ENCODE measurements at regions not wholly inside any gene's neighbourhood (a gene's known extent, or its start where the extent isn't known, plus 50 kb on each side); places are given as distances from the start of the nearest gene placed in this dataset.
"Not testable (repeated sequence)": the region's sequence is repeated elsewhere in the genome, so short reads cannot be mapped to it uniquely, and the experiment has no call there.

DNA sequence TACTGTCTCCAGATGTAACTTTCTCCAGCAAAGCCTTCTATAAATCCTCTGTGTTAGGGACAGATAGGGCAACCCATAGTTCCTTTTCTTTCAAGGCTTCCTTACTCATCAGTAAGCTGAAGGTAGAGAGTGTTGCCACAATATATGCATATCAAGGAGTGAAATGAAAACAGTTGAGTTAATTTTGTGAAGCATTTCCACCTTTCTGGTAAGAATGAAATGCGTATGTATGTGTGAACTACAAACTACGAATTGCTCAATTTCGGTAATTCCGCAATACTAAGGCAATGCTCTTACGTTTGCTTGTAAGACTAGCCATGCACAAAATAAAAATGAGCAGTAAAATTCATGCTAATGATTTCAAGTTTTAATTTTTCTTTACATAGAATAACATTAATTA is 61.2 kb upstream of the HBS1L start:
- Histone ChIP-seq H3K4me3 (no peak overlapping the region), H3K36me3 (no peaks in the 10 kb centered on the region), H3K27ac (no peak overlapping the region), H3K9me3 (no peaks in the 10 kb centered on the region), H3K4me1 (no peaks in the 10 kb centered on the region), H3K27me3 (no peaks in the 10 kb centered on the region)
- WGBS, 5 donors: 82 to 92% (median 86%) methylated on average over 5 of the region's 5 CpGs
- no peak for DNase-seq
- TF ChIP-seq EP300 (IDR thresholded peaks at IDR 0.05): no peak
- TF ChIP-seq POLR2AphosphoS5 (IDR thresholded peaks at IDR 0.05): no peak
- intact Hi-C loops (cut with DNase I; ENCODE audit: low total_unique reads): no loop called here

GRCh38 chr6:135115411-135115810 is 60.8 kb upstream of the HBS1L start:
- H3K27me3 ChIP-seq: no peaks in the 10 kb centered on the region
- H3K36me3 ChIP-seq: no peaks in the 10 kb centered on the region
- no peaks in the 10 kb centered on the region for H3K9me3 ChIP-seq
- TF ChIP-seq EP300 (IDR thresholded peaks at IDR 0.05) (no peak), POLR2AphosphoS5 (IDR thresholded peaks at IDR 0.05) (no peak), POLR2A (IDR thresholded peaks at IDR 0.05) (no peak)
- TF ChIP-seq, protein P1, sequence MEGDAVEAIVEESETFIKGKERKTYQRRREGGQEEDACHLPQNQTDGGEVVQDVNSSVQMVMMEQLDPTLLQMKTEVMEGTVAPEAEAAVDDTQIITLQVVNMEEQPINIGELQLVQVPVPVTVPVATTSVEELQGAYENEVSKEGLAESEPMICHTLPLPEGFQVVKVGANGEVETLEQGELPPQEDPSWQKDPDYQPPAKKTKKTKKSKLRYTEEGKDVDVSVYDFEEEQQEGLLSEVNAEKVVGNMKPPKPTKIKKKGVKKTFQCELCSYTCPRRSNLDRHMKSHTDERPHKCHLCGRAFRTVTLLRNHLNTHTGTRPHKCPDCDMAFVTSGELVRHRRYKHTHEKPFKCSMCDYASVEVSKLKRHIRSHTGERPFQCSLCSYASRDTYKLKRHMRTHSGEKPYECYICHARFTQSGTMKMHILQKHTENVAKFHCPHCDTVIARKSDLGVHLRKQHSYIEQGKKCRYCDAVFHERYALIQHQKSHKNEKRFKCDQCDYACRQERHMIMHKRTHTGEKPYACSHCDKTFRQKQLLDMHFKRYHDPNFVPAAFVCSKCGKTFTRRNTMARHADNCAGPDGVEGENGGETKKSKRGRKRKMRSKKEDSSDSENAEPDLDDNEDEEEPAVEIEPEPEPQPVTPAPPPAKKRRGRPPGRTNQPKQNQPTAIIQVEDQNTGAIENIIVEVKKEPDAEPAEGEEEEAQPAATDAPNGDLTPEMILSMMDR (IDR thresholded peaks at IDR 0.05): no peak
- no peak overlapping the region for H3K27ac ChIP-seq
- intact Hi-C loops (cut with DNase I; ENCODE audit: low total_unique reads): no loop called here
- 78 to 90% (median 88%) methylated on average over 2 of the region's 2 CpGs for WGBS, 5 donors
- H3K4me3 ChIP-seq: no peak overlapping the region
- no peaks in the 10 kb centered on the region for H3K4me1 ChIP-seq
- no peak for DNase-seq

GRCh38 chr6:135114355-135115145 is 59.9 kb upstream of the HBS1L start:
- intact Hi-C loops (cut with DNase I; ENCODE audit: low total_unique reads): no loop called here
- no peak for TF ChIP-seq POLR2A (IDR thresholded peaks at IDR 0.05)
- TF ChIP-seq, protein P1 (IDR thresholded peaks at IDR 0.05): no peak
- no peaks in the 10 kb centered on the region for H3K4me1 ChIP-seq
- no peaks in the 10 kb centered on the region for H3K9me3 ChIP-seq
- H3K27ac ChIP-seq: no peak overlapping the region
- no peak for DNase-seq
- H3K4me3 ChIP-seq: no peak overlapping the region
- H3K27me3 ChIP-seq: no peaks in the 10 kb centered on the region
- WGBS, 5 donors: 74 to 85% (median 78%) methylated on average over 11 of the region's 11 CpGs
- H3K36me3 ChIP-seq: no peaks in the 10 kb centered on the region

DNA sequence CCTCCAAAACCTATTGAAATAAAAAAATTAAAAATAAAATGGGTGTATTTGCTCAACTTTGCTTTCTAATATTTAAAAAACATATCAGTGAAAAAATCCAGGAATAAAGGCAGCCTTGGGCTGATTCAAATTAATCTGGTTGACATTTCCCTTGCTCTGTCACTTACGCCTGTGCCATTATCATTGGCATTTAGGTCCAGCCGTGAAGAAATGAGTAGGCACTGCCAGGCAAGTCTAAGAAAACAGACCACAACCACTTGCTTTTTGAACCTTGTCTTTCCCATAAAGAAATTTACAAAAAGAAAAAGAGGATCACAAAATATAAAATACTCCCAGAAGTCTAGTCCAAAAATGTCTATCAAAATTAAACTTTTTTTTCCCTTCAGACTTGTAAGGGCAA is 59.2 kb upstream of the HBS1L start:
- WGBS, 5 donors: 67 to 82% (median 79%) methylated on average over 2 of the region's 2 CpGs
- Histone ChIP-seq H3K4me3 (no peak overlapping the region), H3K27me3 (no peaks in the 10 kb centered on the region), H3K27ac (no peak overlapping the region), H3K4me1 (no peaks in the 10 kb centered on the region), H3K9me3 (no peaks in the 10 kb centered on the region), H3K36me3 (no peaks in the 10 kb centered on the region)
- DNase-seq: no peak
- no peak for TF ChIP-seq EP300 (IDR thresholded peaks at IDR 0.05)
- no peak for TF ChIP-seq POLR2AphosphoS5 (IDR thresholded peaks at IDR 0.05)
- TF ChIP-seq POLR2A (IDR thresholded peaks at IDR 0.05): no peak
- TF ChIP-seq, protein P1 (IDR thresholded peaks at IDR 0.05): no peak
- intact Hi-C loops (cut with DNase I; ENCODE audit: low total_unique reads): no loop called here

GRCh38 chr6:135112951-135113350 is 58.3 kb upstream of the HBS1L start:
- H3K4me1 ChIP-seq; DNase-seq; H3K27ac ChIP-seq; H3K4me3 ChIP-seq; H3K9me3 ChIP-seq; intact Hi-C loops (cut with DNase I; ENCODE audit: low total_unique reads); H3K27me3 ChIP-seq; H3K36me3 ChIP-seq: not testable (repeated sequence)
- 91 to 95% (median 94%) methylated on average over 1 of the region's 1 CpG for WGBS, 5 donors

- DNase-seq; H3K4me3 ChIP-seq; intact Hi-C loops (cut with DNase I; ENCODE audit: low total_unique reads); H3K27ac ChIP-seq; H3K9me3 ChIP-seq; H3K27me3 ChIP-seq; H3K4me1 ChIP-seq; H3K36me3 ChIP-seq: not testable (repeated sequence)
- 76 to 87% (median 83%) methylated on average over 7 of the region's 7 CpGs for WGBS, 5 donors
Observed at GRCh38 chr6:135110261-135110781, 55.7 kb upstream of the HBS1L start.
